Sigmoid colon (tissue), 4 donors: ENCODE measurements at regions not wholly inside any gene's neighbourhood (a gene's known extent, or its start where the extent isn't known, plus 50 kb on each side); places are given as distances from the start of the nearest gene placed in this dataset.

Experiments used
- EP300 ChIP-seq, 4 donors: sonication (generic); formaldehyde crosslinking; IDR thresholded peaks; one replicate each; pipeline ENCODE4 v1.6.1; 2017; ENCODE audit warnings: antibody characterized with exemption in 4 of 4
- POLR2A ChIP-seq, 2 donors: fragments of 450-650 bp; IDR thresholded peaks; one replicate each; pipeline ENCODE4 v1.6.1; 2016; ENCODE audit warnings: antibody characterized with exemption in 2 of 2, mild to moderate bottlenecking in 2 of 2, moderate library complexity in 2 of 2
- POLR2AphosphoS5 ChIP-seq, 4 donors: sonication (generic); formaldehyde crosslinking; IDR thresholded peaks; one replicate each; pipeline ENCODE4 v1.6.1; 2017; ENCODE audit warnings: antibody characterized with exemption in 4 of 4
- TF ChIP-seq, protein P1 (sequence below), 4 experiments: fragments of 450-650 bp in 3 of 4; fragments of 200-600 bp in 1 of 4; IDR thresholded peaks; one replicate each; pipeline ENCODE4 v1.5.1; 2016 to 2019; ENCODE audit warnings: antibody characterized with exemption in 4 of 4, mild to moderate bottlenecking in 3 of 4, moderate library complexity in 2 of 4

DNA sequence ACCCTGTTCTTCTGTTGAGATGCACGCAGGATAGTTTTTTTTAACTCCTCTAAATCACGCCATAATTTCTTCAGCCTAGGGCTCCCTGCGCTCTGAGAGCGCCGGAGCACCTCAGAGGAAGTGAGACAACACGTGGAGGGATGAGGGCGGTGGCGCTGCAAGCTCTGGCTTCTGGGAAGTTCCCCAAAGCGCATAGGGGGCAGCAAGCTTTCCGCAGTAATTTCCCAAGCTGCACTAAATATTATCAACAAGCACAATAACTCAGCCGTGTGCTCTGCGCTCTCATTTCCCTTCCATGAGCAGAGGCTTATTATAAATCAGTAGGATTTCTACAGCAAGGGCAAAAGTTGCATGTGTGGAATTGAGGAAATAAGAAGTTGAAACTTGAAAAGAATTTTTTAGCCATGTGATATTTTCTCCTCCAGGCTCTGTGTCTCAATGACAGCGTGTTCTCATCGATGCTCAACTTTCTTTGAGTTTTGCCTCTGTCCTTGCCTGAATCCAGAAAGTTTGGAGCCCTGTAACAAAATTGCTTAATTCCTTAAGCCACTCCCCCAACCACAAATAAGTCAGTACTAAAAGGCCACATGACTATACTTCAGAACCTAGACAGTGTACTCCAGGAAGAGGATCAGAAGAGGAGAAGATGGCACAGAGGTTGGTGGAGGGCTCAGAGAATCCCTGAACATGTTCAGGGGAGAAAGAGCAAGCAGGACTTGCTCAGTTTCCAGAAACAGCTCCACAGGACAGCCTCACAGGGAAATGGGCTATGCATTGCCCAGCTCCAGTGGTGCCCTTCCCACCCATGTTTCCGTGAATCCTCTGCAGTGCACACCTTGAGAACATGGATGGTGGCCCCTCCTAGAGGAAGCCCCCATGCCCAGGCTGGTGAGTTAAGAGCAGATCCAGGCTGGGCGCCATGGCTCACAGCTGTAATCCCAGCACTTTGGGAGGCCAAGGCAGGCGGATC lies 221.5 kb upstream of the GHITM start:
- TF ChIP-seq, protein P1, sequence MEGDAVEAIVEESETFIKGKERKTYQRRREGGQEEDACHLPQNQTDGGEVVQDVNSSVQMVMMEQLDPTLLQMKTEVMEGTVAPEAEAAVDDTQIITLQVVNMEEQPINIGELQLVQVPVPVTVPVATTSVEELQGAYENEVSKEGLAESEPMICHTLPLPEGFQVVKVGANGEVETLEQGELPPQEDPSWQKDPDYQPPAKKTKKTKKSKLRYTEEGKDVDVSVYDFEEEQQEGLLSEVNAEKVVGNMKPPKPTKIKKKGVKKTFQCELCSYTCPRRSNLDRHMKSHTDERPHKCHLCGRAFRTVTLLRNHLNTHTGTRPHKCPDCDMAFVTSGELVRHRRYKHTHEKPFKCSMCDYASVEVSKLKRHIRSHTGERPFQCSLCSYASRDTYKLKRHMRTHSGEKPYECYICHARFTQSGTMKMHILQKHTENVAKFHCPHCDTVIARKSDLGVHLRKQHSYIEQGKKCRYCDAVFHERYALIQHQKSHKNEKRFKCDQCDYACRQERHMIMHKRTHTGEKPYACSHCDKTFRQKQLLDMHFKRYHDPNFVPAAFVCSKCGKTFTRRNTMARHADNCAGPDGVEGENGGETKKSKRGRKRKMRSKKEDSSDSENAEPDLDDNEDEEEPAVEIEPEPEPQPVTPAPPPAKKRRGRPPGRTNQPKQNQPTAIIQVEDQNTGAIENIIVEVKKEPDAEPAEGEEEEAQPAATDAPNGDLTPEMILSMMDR (IDR thresholded peaks at IDR 0.05) = no peak
- TF ChIP-seq EP300 (IDR thresholded peaks at IDR 0.05) = no peak
- no peak for TF ChIP-seq POLR2AphosphoS5 (IDR thresholded peaks at IDR 0.05)
- TF ChIP-seq POLR2A (IDR thresholded peaks at IDR 0.05) = no peak
